GM18499 (cell line): ENCODE measurements at regions not wholly inside any gene's neighbourhood (a gene's known extent, or its start where the extent isn't known, plus 50 kb on each side); places are given as distances from the start of the nearest gene placed in this dataset.
"Not testable (repeated sequence)": the region's sequence is repeated elsewhere in the genome, so short reads cannot be mapped to it uniquely, and the experiment has no call there.

Experiments
- ATAC-seq: cut with Tn5 transposase; IDR thresholded peaks from one replicate; pipeline ENCODE4 v1.9.1; 2021; ENCODE audit warnings: moderate number of reproducible peaks; ENCODE audit not compliant: insufficient read depth, unreplicated experiment

GRCh38 chr4:54402880-54403480 is 173.9 kb downstream of the PDGFRA start:
- ATAC-seq = no peak

- ATAC-seq = no peak
Observed at GRCh38 chr4:54403700-54404453, 174.8 kb downstream of the PDGFRA start.

GRCh38 chr4:54409270-54409817 is 180.3 kb downstream of the PDGFRA start:
- not testable (repeated sequence) for ATAC-seq

- no peak for ATAC-seq
Observed at GRCh38 chr4:54414545-54414944, 185.5 kb downstream of the PDGFRA start.

DNA sequence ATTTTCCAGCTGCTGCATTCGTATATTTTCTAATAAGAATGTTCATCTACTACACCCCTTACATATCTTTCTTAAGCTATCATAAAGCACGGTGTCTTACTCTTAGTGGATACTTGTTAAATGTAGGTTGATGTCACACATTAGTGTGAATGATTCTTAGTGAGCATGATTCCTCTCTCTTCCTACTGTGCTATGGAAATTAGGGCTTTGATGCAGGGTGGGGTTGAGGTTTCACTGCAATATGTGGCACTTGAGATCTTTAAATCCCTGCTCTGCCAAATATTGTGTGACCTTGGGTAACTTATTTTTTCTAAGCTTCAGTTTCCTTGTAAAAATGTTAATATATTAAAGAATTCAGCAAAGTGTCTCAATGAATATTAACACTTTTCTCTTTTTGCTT is 188.4 kb downstream of the PDGFRA start:
- no peak for ATAC-seq

GRCh38 chr4:54418468-54418867 is 189.4 kb downstream of the PDGFRA start:
- no peak for ATAC-seq

DNA sequence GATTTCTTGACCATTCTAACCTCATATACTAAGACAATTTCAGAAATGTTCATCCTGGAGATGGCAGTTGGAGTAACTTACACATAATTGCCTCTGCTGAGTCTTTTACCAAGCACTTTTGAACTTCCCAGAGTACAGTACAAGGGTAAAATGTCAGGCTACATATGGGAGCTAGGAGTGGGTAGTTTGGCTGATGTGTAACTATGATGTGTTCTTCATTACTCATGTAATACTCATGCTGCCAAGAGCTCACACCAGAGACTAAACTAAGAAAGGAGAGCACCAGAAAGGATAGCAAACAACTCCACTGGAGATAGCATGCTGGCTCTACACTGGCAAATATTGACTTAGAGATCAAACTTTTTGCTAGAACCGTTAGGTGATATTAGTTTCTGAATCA is 194.0 kb downstream of the PDGFRA start:
- ATAC-seq = no peak

- ATAC-seq = no peak
Observed at GRCh38 chr4:54427826-54428225, 198.7 kb downstream of the PDGFRA start.

GRCh38 chr4:54428940-54429339 is 199.8 kb downstream of the PDGFRA start:
- no peak for ATAC-seq

DNA sequence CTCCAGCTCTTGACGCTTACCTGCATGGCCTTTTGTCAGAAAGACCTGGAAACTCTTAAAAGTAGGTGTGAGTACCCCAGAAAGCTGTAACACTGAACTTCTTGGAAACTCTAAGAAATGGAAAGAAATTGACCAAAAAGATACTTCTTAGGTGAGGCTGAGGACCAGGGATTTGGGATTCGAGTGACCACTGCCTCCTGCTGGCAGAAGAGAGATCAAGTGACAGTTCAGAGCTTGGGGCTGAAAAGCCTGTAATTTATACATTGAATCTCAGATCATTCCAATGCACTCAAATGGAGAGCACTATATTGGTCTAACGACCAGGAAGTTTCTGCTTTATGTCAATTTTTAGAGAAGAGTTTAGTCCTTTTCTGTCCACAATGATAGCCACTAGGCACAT is 204.6 kb downstream of the PDGFRA start:
- no peak for ATAC-seq

GRCh38 chr4:54439831-54440243 is 210.7 kb downstream of the PDGFRA start:
- no peak for ATAC-seq

GRCh38 chr4:54440394-54441136 is 211.5 kb downstream of the PDGFRA start:
- no peak for ATAC-seq

- ATAC-seq = no peak
Observed at GRCh38 chr4:54445866-54446265, 211.9 kb upstream of the KIT start.

DNA sequence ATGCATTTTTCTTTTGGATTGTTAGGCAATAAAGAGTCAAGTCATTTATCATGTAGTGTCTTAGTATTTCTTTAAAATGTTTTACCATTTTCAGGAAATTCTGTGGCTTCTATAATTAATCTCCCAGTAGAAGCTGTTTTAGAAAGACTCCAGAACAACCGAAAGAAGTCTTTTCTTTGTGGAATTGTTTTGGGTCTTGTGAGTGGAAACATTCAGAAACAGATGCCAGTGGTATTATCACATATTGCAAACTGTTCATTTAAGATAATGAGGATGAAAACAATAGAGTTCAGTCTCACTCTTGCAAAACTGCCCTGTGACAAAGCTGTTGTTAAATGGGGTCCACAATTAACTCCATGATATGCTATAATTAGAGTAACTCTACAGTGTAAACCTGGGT is 211.2 kb upstream of the KIT start:
- ATAC-seq = no peak

DNA sequence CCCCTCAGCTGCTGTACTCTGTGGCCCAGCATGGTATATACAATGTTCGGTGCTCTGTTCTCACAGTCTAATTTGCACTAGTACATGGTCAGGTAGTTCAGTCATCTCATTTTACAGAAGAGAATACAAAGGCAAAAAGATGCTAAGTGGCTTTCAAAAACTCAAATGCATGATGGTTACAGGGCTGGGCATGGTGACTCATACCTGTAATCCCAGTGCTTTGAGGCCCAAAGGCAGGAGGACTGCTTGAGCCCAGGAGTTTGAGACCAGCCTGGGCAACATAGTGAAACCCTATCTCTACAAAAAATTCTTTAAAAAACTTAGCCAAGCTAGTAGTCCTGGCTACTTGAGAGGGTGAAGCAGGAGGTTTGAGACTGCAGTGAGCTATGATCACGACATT is 210.5 kb upstream of the KIT start:
- no peak for ATAC-seq

DNA sequence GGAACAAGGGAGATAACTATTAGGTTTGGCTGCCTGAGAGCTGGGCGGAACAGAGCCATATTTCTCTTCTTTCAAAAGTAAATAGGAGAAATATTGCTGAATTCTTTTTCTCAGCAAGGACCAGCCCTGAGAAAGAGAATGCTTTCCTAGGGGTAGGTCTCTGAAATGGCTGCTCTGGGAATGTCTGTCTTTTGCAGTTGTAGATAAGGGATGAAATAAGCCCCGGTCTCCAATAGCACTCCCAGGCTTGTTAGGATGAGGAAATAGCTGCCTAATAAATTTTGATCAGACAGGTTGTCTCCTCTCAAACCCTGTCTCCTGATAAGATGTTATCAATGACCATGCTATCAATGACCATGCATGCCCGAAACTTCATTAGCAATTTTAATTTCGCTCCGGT is 207.8 kb upstream of the KIT start:
- ATAC-seq = no peak

- ATAC-seq = not testable (repeated sequence)
Observed at GRCh38 chr4:54466960-54467359, 190.8 kb upstream of the KIT start.

GRCh38 chr4:54473077-54473545 is 184.6 kb upstream of the KIT start:
- no peak for ATAC-seq

- ATAC-seq = no peak
Observed at GRCh38 chr4:54473798-54474197, 184.0 kb upstream of the KIT start.

- no peak for ATAC-seq
Observed at GRCh38 chr4:54475546-54475945, 182.2 kb upstream of the KIT start.
